CD4-positive, alpha-beta T cell (primary cell): ENCODE measurements at regions not wholly inside any gene's neighbourhood (a gene's known extent, or its start where the extent isn't known, plus 50 kb on each side); places are given as distances from the start of the nearest gene placed in this dataset.

Experiments
- ATAC-seq: fragments of 200-7000 bp; cut with Tn5 transposase; one replicate; pipeline ENCODE4 v1.10.0; 2022; ENCODE audit warnings: mild to moderate bottlenecking; ENCODE audit not compliant: poor library complexity
- CTCF ChIA-PET: fragments of 350-600 bp; sonication (Branson Sonifier 250); formaldehyde crosslinking; loops from one replicate; lab custom pipeline; 2021; ENCODE audit warnings: antibody characterized with exemption, inconsistent platforms; lab: Charles Lee
- POLR2A ChIA-PET: fragments of 350-600 bp; sonication (Branson Sonifier 250); formaldehyde crosslinking; loops from one replicate; lab custom pipeline; 2021; ENCODE audit warnings: antibody characterized with exemption, inconsistent platforms; lab: Charles Lee
- DNase-seq, 14 experiments: peaks; one replicate each; pipeline ENCODE4 v3.0.0-alpha.2; 2013 to 2020; ENCODE audit warnings: mixed read lengths in 2 of 14
- H3K27ac ChIP-seq, 2 donors: one replicate each; pipeline versions ENCODE4 v1.5.1 to v1.7.0; 2013; ENCODE audit warnings: low read length in 2 of 2, low read depth in 1 of 2, mild to moderate bottlenecking in 1 of 2
- H3K27me3 ChIP-seq, 2 experiments: 1 replicate in 1 of 2; 2 replicates in 1 of 2; pipeline versions ENCODE4 v1.6.1 to v1.7.0; 2013; ENCODE audit warnings: low read length in 2 of 2, control low read depth in 1 of 2, mild to moderate bottlenecking in 1 of 2, moderate library complexity in 1 of 2; ENCODE audit not compliant: insufficient read depth in 2 of 2, control insufficient read depth in 1 of 2
- H3K36me3 ChIP-seq: one replicate; pipeline ENCODE4 v1.6.1; 2013; ENCODE audit warnings: low read length, control low read depth; ENCODE audit not compliant: insufficient read depth
- H3K4me1 ChIP-seq: one replicate; pipeline ENCODE4 v1.6.1; 2013; ENCODE audit warnings: low read length, control low read depth; ENCODE audit not compliant: insufficient read depth
- H3K4me3 ChIP-seq: one replicate; pipeline ENCODE4 v1.5.1; 2013; ENCODE audit warnings: mild to moderate bottlenecking, low read length, moderate library complexity
- H3K9me3 ChIP-seq, 2 experiments: 1 replicate in 1 of 2; 2 replicates in 1 of 2; pipeline versions ENCODE4 v1.6.1 to v1.7.0; 2013; ENCODE audit warnings: low read length in 2 of 2, mild to moderate bottlenecking in 2 of 2, control low read depth in 1 of 2, moderate library complexity in 1 of 2; ENCODE audit not compliant: control insufficient read depth in 1 of 2, insufficient read depth in 1 of 2
- H3K27ac Mint-ChIP-seq: one replicate; pipeline ENCODE4 v1.8.0; 2020; ENCODE audit warnings: mixed read lengths
- H3K27me3 Mint-ChIP-seq: one replicate; pipeline ENCODE4 v1.8.0; 2021; ENCODE audit warnings: mixed read lengths
- H3K36me3 Mint-ChIP-seq: one replicate; pipeline ENCODE4 v1.8.0; 2021; ENCODE audit warnings: low read depth, mixed read lengths
- H3K4me1 Mint-ChIP-seq: one replicate; pipeline ENCODE4 v1.8.0; 2021; ENCODE audit warnings: low read depth, mixed read lengths
- H3K4me3 Mint-ChIP-seq: one replicate; pipeline ENCODE4 v1.8.0; 2020; ENCODE audit warnings: mild to moderate bottlenecking, mixed read lengths
- H3K9me3 Mint-ChIP-seq: one replicate; pipeline ENCODE4 v1.8.0; 2020; ENCODE audit warnings: mixed read lengths
- intact Hi-C, 2 experiments: fragments of 100-400 bp; cut with DNase I in 1 of 2; cut with micrococcal nuclease in 1 of 2; formaldehyde crosslinking; loops; one replicate each; pipeline versions ENCODE4 v1.15.1 to v1.9.0; 2023 to 2025; cut with DNase I, micrococcal nuclease
- TF ChIP-seq, protein P1 (sequence below): fragments of 200-600 bp; IDR thresholded peaks from one replicate; pipeline ENCODE4 v1.8.0; 2022; ENCODE audit warnings: antibody characterized with exemption, mild to moderate bottlenecking

DNA sequence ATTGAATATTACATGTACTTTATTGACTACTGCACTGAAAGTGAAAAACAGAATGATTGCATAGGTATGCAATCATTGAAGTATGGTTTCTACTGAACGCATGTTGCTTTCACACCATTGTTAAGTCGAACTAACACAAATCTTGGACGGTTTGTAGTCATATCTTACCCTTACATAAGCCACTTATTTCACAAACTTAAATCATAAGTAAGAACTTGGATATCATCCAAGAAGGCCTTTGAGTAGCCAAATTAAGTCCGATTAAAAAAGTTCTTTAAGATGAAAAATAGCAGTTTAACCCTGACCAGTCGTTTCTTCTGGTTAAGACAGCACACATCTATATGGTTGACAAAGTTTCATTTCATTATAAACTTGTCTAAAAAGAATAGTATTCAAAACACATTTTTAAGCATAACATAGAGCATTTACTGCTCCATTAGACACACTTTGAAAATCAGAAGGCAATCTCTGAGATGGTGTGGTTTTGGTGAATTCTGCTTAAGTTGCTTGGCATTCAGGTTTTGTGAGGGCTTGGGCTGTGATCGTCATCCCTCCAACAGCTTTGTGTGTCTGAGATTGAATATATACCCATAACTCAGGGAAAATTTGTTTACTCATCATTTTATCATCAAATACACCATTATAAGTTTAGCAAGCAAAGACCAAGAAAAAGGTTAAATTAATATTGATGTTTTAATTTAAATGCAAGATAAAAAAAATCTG, 92.2 kb downstream of the NFKBIZ start:
- H3K27ac Mint-ChIP-seq = no peak overlapping the region

DNA sequence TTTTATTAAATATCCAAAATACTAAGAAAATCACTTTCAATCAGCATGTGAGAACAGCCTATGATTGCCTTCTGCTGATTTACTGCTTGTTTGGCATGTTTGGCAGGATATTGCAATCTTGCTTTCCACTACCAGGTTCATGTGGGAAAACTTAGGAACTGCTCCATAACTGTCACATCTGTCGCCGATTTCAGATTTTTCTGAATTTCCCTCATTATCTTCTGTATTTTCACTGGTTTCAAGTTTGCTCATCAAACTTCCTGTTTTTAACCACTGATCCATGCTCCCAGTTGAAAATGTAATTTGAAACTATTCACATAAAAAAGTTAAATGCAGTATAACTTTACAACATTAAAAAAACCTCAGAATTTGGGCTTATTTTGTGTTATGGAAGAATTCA, 93.0 kb downstream of the NFKBIZ start:
- peak overlapping the region; percentile 4 for H3K4me3 Mint-ChIP-seq
- Histone ChIP-seq H3K27ac (no peak overlapping the region), H3K9me3 (no peaks in the 10 kb centered on the region), H3K36me3 (no peaks in the 10 kb centered on the region), H3K4me1 (peaks cover 13% of the 10 kb centered on the region), H3K27me3 (no peaks in the 10 kb centered on the region), H3K4me3 (no peak overlapping the region)
- intact Hi-C loops = no loop called here
- H3K9me3 Mint-ChIP-seq = no peaks in the 10 kb centered on the region
- H3K27me3 Mint-ChIP-seq = no peaks in the 10 kb centered on the region
- peak in 3 of 14 experiments; percentile 27 to 45 (median 41) for DNase-seq
- peak overlapping the region; percentile 53 for H3K27ac Mint-ChIP-seq
- no peak for ATAC-seq
- H3K4me1 Mint-ChIP-seq = peaks cover 25% of the 10 kb centered on the region
- TF ChIP-seq, protein P1, sequence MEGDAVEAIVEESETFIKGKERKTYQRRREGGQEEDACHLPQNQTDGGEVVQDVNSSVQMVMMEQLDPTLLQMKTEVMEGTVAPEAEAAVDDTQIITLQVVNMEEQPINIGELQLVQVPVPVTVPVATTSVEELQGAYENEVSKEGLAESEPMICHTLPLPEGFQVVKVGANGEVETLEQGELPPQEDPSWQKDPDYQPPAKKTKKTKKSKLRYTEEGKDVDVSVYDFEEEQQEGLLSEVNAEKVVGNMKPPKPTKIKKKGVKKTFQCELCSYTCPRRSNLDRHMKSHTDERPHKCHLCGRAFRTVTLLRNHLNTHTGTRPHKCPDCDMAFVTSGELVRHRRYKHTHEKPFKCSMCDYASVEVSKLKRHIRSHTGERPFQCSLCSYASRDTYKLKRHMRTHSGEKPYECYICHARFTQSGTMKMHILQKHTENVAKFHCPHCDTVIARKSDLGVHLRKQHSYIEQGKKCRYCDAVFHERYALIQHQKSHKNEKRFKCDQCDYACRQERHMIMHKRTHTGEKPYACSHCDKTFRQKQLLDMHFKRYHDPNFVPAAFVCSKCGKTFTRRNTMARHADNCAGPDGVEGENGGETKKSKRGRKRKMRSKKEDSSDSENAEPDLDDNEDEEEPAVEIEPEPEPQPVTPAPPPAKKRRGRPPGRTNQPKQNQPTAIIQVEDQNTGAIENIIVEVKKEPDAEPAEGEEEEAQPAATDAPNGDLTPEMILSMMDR = no peak
- CTCF ChIA-PET = no interaction called here
- POLR2A ChIA-PET = no interaction called here
- H3K36me3 Mint-ChIP-seq = no peaks in the 10 kb centered on the region

More for the DNA sequence above, 92.2 kb downstream of the NFKBIZ start:
- ChIA-PET CTCF (no interaction called here), POLR2A (no interaction called here)
- Histone ChIP-seq H3K4me1 (peaks cover 13% of the 10 kb centered on the region), H3K4me3 (no peak overlapping the region), H3K27ac (no peak overlapping the region), H3K36me3 (no peaks in the 10 kb centered on the region), H3K9me3 (no peaks in the 10 kb centered on the region), H3K27me3 (no peaks in the 10 kb centered on the region)
- Mint-ChIP-seq H3K9me3 (no peaks in the 10 kb centered on the region), H3K36me3 (no peaks in the 10 kb centered on the region), H3K4me3 (no peak overlapping the region), H3K4me1 (peaks cover 34% of the 10 kb centered on the region), H3K27me3 (no peaks in the 10 kb centered on the region)
- intact Hi-C loops = no loop called here
- no peak for DNase-seq
- TF ChIP-seq, protein P1 = no peak
- no peak for ATAC-seq

DNA sequence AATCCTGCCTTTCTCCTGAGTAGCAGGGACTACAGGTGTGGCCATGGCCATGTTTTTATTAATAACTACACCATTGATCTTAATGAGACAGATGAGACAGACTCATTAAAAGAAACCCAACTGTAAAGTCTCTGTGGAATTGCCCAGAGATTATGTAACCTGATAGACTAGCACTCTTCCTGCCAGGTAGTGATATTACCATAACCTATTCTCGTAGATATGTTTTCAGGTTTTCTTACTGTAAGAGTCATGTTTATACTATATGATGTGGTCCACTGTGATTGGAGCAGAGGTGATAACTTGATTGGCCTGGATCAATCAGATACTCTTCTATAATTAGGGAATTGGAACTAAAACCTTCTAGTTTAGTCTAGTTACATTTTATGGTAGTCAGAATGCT, 93.7 kb downstream of the NFKBIZ start:
- DNase-seq (peak in 1 of 14 experiments; percentile 14), ATAC-seq (peak; percentile 65)
- no peaks in the 10 kb centered on the region for H3K27me3 ChIP-seq
- H3K9me3 ChIP-seq = no peaks in the 10 kb centered on the region
- H3K27ac ChIP-seq = no peak overlapping the region
- intact Hi-C loops = no loop called here
- no peaks in the 10 kb centered on the region for H3K36me3 ChIP-seq
- ChIA-PET CTCF (no interaction called here), POLR2A (interaction anchor here (0.9 kb wide), 1 partner anchor 92 kb away, joined by 3 read pairs; no protein-coding TSS in a partner anchor)
- peaks cover 24% of the 10 kb centered on the region for H3K4me1 Mint-ChIP-seq
- H3K27ac Mint-ChIP-seq = peak overlapping the region; percentile 53
- H3K9me3 Mint-ChIP-seq = no peaks in the 10 kb centered on the region
- H3K4me3 ChIP-seq = no peak overlapping the region
- H3K36me3 Mint-ChIP-seq = no peaks in the 10 kb centered on the region
- TF ChIP-seq, protein P1 = no peak
- H3K4me3 Mint-ChIP-seq = peak overlapping the region; percentile 2
- peaks cover 13% of the 10 kb centered on the region for H3K4me1 ChIP-seq
- no peaks in the 10 kb centered on the region for H3K27me3 Mint-ChIP-seq
